Psoas muscle (tissue), 7 donors: ENCODE measurements at regions not wholly inside any gene's neighbourhood (a gene's known extent, or its start where the extent isn't known, plus 50 kb on each side); places are given as distances from the start of the nearest gene placed in this dataset.

Experiments
- ATAC-seq, 4 donors: fragments of 200-7000 bp; cut with Tn5 transposase; one replicate each; pipeline ENCODE4 v1.9.1; 2020; ENCODE audit warnings: moderate library complexity in 3 of 4, mild to moderate bottlenecking in 2 of 4
- DNase-seq, 2 donors: peaks; one replicate each; pipeline ENCODE4 v3.0.0-alpha.2; 2020
- H3K27ac ChIP-seq: fragments of 200-600 bp; one replicate; pipeline ENCODE4 v1.8.0; 2022
- H3K27me3 ChIP-seq, 3 donors: fragments of 200-600 bp in 1 of 3; one replicate each; pipeline versions ENCODE4 v1.6.1 to v1.8.0; 2013 to 2022; ENCODE audit warnings: low read length in 2 of 3, mild to moderate bottlenecking in 2 of 3, moderate library complexity in 1 of 3; ENCODE audit not compliant: insufficient read depth in 3 of 3
- H3K36me3 ChIP-seq, 2 donors: fragments of 200-600 bp in 1 of 2; one replicate each; pipeline versions ENCODE4 v1.6.1 to v1.8.0; 2013 to 2022; ENCODE audit warnings: low read depth in 1 of 2, mild to moderate bottlenecking in 1 of 2, moderate library complexity in 1 of 2; ENCODE audit not compliant: insufficient read depth in 1 of 2
- H3K4me1 ChIP-seq: fragments of 200-600 bp; one replicate; pipeline ENCODE4 v1.8.0; 2022
- H3K4me3 ChIP-seq: fragments of 200-600 bp; one replicate; pipeline ENCODE4 v1.8.0; 2022; ENCODE audit warnings: mild to moderate bottlenecking
- H3K9me3 ChIP-seq: fragments of 200-600 bp; one replicate; pipeline ENCODE4 v1.8.0; 2022
- WGBS, 3 donors: extraction: QIAGEN DNeasy Blood & Tissue Kit; methylation state at CpG; one replicate each; pipeline versions ENCODE4 v1.1.6 to v1.1.7; 2013; 5-methylcytosine and 5-hydroxymethylcytosine counted together
- intact Hi-C, 2 donors: fragments of 100-400 bp; cut with DNase I; formaldehyde crosslinking; loops; one replicate each; pipeline versions ENCODE4 v1.11.0 to v1.14.2; 2022
- TF ChIP-seq, protein P1 (sequence below): fragments of 200-600 bp; IDR thresholded peaks from one replicate; pipeline ENCODE4 v1.8.0; 2022; ENCODE audit warnings: antibody characterized with exemption
- donor health status: healthy with polysubstance abuse.
- donor health status: DM: no; HTN: no; CAD: no; lungs with moderate emphysema.
- donor health status: Bipolar disorder and iron deficiency.
- donor health status: healthy.
- donor health status: DM: yes; HTN: yes; CAD: no.
- donor health status: DM: no; HTN: no; CAD: no.
- donor health status: DM: yes; HTN: yes; CAD: no.

DNA sequence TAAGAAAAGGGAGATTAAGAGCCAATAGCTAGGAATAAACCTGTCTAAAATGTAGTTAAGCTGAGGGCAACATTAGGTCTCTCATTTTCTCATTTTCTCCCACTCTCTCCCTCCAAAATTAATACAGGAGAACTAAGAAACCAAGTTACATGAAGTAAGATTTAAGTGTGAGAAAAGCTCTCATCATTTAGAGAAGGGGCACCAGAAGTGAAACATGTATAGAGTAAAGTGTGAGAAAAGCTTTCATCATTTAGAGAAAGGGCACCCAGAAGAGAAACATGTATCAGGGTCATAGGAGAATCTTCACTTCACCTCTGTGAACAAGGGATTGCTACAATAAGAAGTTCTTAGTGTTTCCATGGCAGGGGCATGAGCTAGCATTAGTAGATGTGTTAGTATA is 132.4 kb upstream of the CNTN1 start:
- TF ChIP-seq, protein P1, sequence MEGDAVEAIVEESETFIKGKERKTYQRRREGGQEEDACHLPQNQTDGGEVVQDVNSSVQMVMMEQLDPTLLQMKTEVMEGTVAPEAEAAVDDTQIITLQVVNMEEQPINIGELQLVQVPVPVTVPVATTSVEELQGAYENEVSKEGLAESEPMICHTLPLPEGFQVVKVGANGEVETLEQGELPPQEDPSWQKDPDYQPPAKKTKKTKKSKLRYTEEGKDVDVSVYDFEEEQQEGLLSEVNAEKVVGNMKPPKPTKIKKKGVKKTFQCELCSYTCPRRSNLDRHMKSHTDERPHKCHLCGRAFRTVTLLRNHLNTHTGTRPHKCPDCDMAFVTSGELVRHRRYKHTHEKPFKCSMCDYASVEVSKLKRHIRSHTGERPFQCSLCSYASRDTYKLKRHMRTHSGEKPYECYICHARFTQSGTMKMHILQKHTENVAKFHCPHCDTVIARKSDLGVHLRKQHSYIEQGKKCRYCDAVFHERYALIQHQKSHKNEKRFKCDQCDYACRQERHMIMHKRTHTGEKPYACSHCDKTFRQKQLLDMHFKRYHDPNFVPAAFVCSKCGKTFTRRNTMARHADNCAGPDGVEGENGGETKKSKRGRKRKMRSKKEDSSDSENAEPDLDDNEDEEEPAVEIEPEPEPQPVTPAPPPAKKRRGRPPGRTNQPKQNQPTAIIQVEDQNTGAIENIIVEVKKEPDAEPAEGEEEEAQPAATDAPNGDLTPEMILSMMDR: no peak
- intact Hi-C loops: no loop called here
- Histone ChIP-seq H3K4me3 (no peak overlapping the region), H3K36me3 (no peaks in the 10 kb centered on the region), H3K27me3 (no peaks in the 10 kb centered on the region), H3K27ac (no peak overlapping the region), H3K9me3 (no peaks in the 10 kb centered on the region), H3K4me1 (no peaks in the 10 kb centered on the region)
- DNase-seq: no peak
- ATAC-seq: no peak

DNA sequence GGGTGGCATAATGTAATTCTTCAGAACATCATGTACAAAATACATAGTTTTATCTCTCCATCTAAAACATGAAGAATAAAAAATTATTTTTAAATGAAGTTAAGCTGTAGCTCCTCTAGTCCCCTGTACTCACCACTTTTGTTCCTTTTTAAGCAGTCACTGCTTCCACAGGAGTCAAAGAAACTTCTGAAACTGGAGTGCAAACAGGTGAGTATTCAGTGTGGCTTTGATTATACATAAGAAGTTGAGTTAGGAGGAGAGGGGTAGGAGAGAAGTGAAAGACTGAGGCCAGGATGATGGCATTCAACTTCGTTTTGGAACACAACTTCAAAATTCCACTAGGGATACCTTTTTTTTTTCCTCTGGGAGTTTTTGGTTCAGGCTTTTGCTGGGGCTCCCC is 131.4 kb upstream of the CNTN1 start:
- Histone ChIP-seq H3K27ac (no peak overlapping the region), H3K4me1 (no peaks in the 10 kb centered on the region), H3K27me3 (no peaks in the 10 kb centered on the region), H3K9me3 (no peaks in the 10 kb centered on the region), H3K36me3 (no peaks in the 10 kb centered on the region), H3K4me3 (no peak overlapping the region)
- 26 to 49% (median 36%) methylated on average over 1 of the region's 1 CpG for WGBS, 3 donors
- DNase-seq (no peak), ATAC-seq (no peak)
- TF ChIP-seq, protein P1: no peak
- intact Hi-C loops: no loop called here

DNA sequence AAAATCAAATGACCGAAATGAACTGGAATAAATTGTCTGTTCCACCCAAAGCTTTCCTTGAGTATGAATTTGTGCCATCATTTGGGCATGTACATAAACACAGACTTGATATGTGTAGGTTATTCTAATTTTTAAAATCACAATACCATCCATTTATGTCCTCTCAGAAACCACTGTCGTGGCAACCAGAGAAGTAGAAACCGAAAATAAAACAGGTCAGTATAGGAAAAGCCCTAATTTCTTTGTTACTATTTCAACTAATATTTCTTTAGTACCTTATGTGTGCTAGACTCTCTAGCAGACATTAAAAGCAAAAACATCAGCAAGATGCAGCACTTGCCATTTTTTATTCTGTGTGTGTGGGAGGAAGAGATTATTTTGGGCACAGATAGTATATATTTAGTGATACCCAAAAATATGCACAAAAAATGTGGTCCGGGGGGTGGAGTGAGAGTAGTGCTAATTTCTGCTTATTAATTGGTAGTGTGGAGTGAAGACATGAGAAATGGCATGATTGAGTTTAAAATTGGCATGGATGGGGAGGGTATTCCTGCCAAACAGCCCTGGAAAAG is 130.8 kb upstream of the CNTN1 start:
- Histone ChIP-seq H3K4me1 (no peaks in the 10 kb centered on the region), H3K27me3 (no peaks in the 10 kb centered on the region), H3K4me3 (no peak overlapping the region), H3K27ac (no peak overlapping the region), H3K36me3 (no peaks in the 10 kb centered on the region), H3K9me3 (no peaks in the 10 kb centered on the region)
- 83 to 86% (median 84%) methylated on average over 4 of the region's 4 CpGs for WGBS, 3 donors
- DNase-seq (no peak), ATAC-seq (no peak)
- TF ChIP-seq, protein P1: no peak
- intact Hi-C loops: no loop called here

DNA sequence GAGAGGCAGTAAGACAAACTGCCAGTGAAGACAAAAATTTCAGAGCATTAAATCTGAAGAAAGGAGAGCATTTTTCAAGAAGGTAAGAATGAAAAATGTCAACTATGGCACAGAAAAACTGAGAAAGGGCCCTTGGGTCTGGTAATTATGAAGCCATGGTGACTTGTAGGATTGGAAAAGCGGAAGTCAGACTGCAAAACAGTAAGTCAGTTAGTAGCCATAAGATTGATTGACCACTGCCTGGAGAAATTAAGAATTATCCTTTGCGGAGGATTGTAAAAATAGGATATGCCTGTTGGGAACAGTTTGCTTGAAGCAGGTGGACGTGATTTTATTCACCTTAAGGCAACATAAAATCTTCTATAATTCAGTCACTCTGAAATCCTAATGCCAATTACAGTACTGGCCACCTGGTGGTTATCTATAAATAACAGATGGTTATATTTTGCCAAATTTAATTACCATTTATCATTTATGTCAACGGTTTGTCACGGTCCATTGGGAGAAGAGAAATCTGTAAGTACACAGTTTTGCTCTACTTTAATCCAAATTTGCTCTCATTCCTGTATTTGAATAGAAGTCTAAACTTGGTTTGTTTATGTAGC is 127.1 kb upstream of the CNTN1 start:
- no peaks in the 10 kb centered on the region for H3K36me3 ChIP-seq
- ATAC-seq (no peak), DNase-seq (no peak)
- intact Hi-C loops: no loop called here
- TF ChIP-seq, protein P1: no peak
- no peak overlapping the region for H3K4me3 ChIP-seq
- 61 to 66% (median 65%) methylated on average over 5 of the region's 5 CpGs for WGBS, 3 donors
- no peaks in the 10 kb centered on the region for H3K9me3 ChIP-seq
- H3K27ac ChIP-seq: no peak overlapping the region
- H3K4me1 ChIP-seq: no peaks in the 10 kb centered on the region
- H3K27me3 ChIP-seq: no peaks in the 10 kb centered on the region

DNA sequence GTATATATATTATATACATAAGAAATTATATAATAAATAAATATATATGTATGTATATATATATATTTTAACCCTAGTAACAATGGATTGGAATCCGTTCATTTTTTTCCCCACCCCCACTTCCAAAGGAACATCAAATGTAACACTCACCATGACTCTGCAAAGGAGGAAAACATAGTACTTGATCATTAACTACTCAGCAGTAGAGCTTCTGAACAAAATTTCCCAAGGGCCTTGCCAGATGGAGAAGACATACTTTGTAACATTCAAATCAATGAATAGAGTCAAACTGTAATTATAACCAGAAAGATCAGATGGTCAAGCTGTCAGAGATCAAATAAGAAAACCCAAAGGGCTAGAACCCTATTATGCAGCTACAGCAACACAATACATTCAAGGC is 126.0 kb upstream of the CNTN1 start:
- 79 to 90% (median 81%) methylated on average over 1 of the region's 1 CpG for WGBS, 3 donors
- Histone ChIP-seq H3K27ac (no peak overlapping the region), H3K4me1 (no peaks in the 10 kb centered on the region), H3K9me3 (no peaks in the 10 kb centered on the region), H3K27me3 (no peaks in the 10 kb centered on the region), H3K4me3 (no peak overlapping the region), H3K36me3 (no peaks in the 10 kb centered on the region)
- TF ChIP-seq, protein P1: no peak
- DNase-seq (no peak), ATAC-seq (no peak)
- intact Hi-C loops: no loop called here
